Upper lobe of left lung (tissue), 6 donors: ENCODE measurements at regions not wholly inside any gene's neighbourhood (a gene's known extent, or its start where the extent isn't known, plus 50 kb on each side); places are given as distances from the start of the nearest gene placed in this dataset.

ENCODE experiments used
- ATAC-seq, 2 donors: fragments of 200-7000 bp; cut with Tn5 transposase; one replicate each; pipeline ENCODE4 v1.9.1; 2022; ENCODE audit warnings: mild to moderate bottlenecking in 2 of 2, moderate library complexity in 2 of 2; ENCODE audit not compliant: low FRiP score in 2 of 2
- DNase-seq, 2 donors: peaks; one replicate each; pipeline ENCODE4 v3.0.0-alpha.2; 2019 to 2020
- H3K27ac ChIP-seq, 4 donors: fragments of 200-600 bp; sonication (generic); one replicate each; pipeline ENCODE4 v1.5.1; 2016 to 2019
- H3K27me3 ChIP-seq, 4 donors: fragments of 200-600 bp; sonication (generic); one replicate each; pipeline ENCODE4 v1.5.1; 2017 to 2019
- H3K36me3 ChIP-seq, 4 donors: fragments of 200-600 bp; sonication (generic); one replicate each; pipeline ENCODE4 v1.5.1; 2016 to 2019
- H3K4me1 ChIP-seq, 4 donors: fragments of 200-600 bp; sonication (generic); one replicate each; pipeline ENCODE4 v1.5.1; 2018 to 2019
- H3K4me3 ChIP-seq, 4 donors: fragments of 200-600 bp; sonication (generic); one replicate each; pipeline ENCODE4 v1.5.1; 2017 to 2019; ENCODE audit warnings: mild to moderate bottlenecking in 2 of 4, moderate library complexity in 1 of 4
- H3K9me3 ChIP-seq, 4 donors: fragments of 200-600 bp; sonication (generic); one replicate each; pipeline ENCODE4 v1.5.1; 2018 to 2019
- CTCF ChIP-seq, 6 experiments: fragments of 450-650 bp in 4 of 6; fragments of 200-600 bp in 2 of 6; sonication (generic) in 2 of 6; IDR thresholded peaks; one replicate each; pipeline ENCODE4 v1.5.1; 2016 to 2019; ENCODE audit warnings: antibody characterized with exemption in 6 of 6
- EP300 ChIP-seq, 4 donors: sonication (generic); formaldehyde crosslinking; IDR thresholded peaks; one replicate each; pipeline ENCODE4 v1.5.1; 2017; ENCODE audit warnings: antibody characterized with exemption in 4 of 4, control low read depth in 2 of 4
- POLR2A ChIP-seq, 4 donors: fragments of 450-650 bp; IDR thresholded peaks; one replicate each; pipeline ENCODE4 v1.5.1; 2016 to 2017; ENCODE audit warnings: antibody characterized with exemption in 4 of 4, mild to moderate bottlenecking in 2 of 4
- POLR2AphosphoS5 ChIP-seq, 2 donors: sonication (generic); formaldehyde crosslinking; IDR thresholded peaks; one replicate each; pipeline ENCODE4 v1.5.1; 2017; ENCODE audit warnings: antibody characterized with exemption in 2 of 2
- WGBS, 2 donors: methylation state at CpG; one replicate each; pipeline ENCODE4 v1.1.5; 2017 to 2018; 5-methylcytosine and 5-hydroxymethylcytosine counted together
- donor health status: DM: no; HTN: no; CAD: no; lungs with moderate emphysema.
- donor health status: DM: no; HTN: yes; CAD: no; lungs with severe emphysema.

GRCh38 chr2:8231902-8232301 lies 450.0 kb upstream of the ID2 start:
- 87 to 90% methylated on average over 3 of the region's 3 CpGs for WGBS, 2 donors
- H3K4me1 ChIP-seq, result peaks cover 0 to 8% (median 5%) of the 10 kb centered on the region in 4 donors
- no peaks in the 10 kb centered on the region for H3K36me3 ChIP-seq
- DNase-seq, result no peak
- no peaks in the 10 kb centered on the region for H3K27me3 ChIP-seq
- no peak overlapping the region for H3K4me3 ChIP-seq
- no peak overlapping the region for H3K27ac ChIP-seq
- no peaks in the 10 kb centered on the region for H3K9me3 ChIP-seq
- no peak for ATAC-seq
- no peak for TF ChIP-seq CTCF (IDR thresholded peaks at IDR 0.05)
- TF ChIP-seq POLR2AphosphoS5 (IDR thresholded peaks at IDR 0.05), result no peak
- no peak for TF ChIP-seq EP300 (IDR thresholded peaks at IDR 0.05)
- TF ChIP-seq POLR2A (IDR thresholded peaks at IDR 0.05), result no peak

GRCh38 chr2:8232871-8233270 lies 449.0 kb upstream of the ID2 start:
- TF ChIP-seq EP300 (IDR thresholded peaks at IDR 0.05) (no peak), CTCF (IDR thresholded peaks at IDR 0.05) (no peak), POLR2A (IDR thresholded peaks at IDR 0.05) (no peak), POLR2AphosphoS5 (IDR thresholded peaks at IDR 0.05) (no peak)
- peaks cover 0 to 8% (median 5%) of the 10 kb centered on the region in 4 donors for H3K4me1 ChIP-seq
- no peaks in the 10 kb centered on the region for H3K36me3 ChIP-seq
- no peak overlapping the region for H3K27ac ChIP-seq
- ATAC-seq (no peak), DNase-seq (no peak)
- no peaks in the 10 kb centered on the region for H3K27me3 ChIP-seq
- H3K4me3 ChIP-seq, result no peak overlapping the region
- WGBS, 2 donors, result 91 to 100% methylated on average over 1 of the region's 1 CpG
- no peaks in the 10 kb centered on the region for H3K9me3 ChIP-seq

- Histone ChIP-seq H3K27me3 (no peaks in the 10 kb centered on the region), H3K27ac (no peak overlapping the region), H3K4me1 (peaks cover 6 to 9% (median 7%) of the 10 kb centered on the region in 4 donors), H3K36me3 (no peaks in the 10 kb centered on the region), H3K9me3 (no peaks in the 10 kb centered on the region), H3K4me3 (no peak overlapping the region)
- peak in 1 of 2 donors; percentile 39 for DNase-seq
- TF ChIP-seq CTCF (IDR thresholded peaks at IDR 0.05) (no peak), POLR2A (IDR thresholded peaks at IDR 0.05) (no peak), POLR2AphosphoS5 (IDR thresholded peaks at IDR 0.05) (no peak), EP300 (IDR thresholded peaks at IDR 0.05) (no peak)
- 65 to 75% methylated on average over 3 of the region's 3 CpGs for WGBS, 2 donors
- peak; percentile 67 to 70 for ATAC-seq
Measured at GRCh38 chr2:8234253-8234652, 447.6 kb upstream of the ID2 start.

- H3K9me3 ChIP-seq, result no peaks in the 10 kb centered on the region
- H3K4me3 ChIP-seq, result no peak overlapping the region
- no peaks in the 10 kb centered on the region for H3K36me3 ChIP-seq
- peaks cover 6 to 9% (median 7%) of the 10 kb centered on the region in 4 donors for H3K4me1 ChIP-seq
- TF ChIP-seq POLR2A (IDR thresholded peaks at IDR 0.05), result no peak
- TF ChIP-seq CTCF (IDR thresholded peaks at IDR 0.05), result no peak
- TF ChIP-seq POLR2AphosphoS5 (IDR thresholded peaks at IDR 0.05), result no peak
- TF ChIP-seq EP300 (IDR thresholded peaks at IDR 0.05), result no peak
- no peaks in the 10 kb centered on the region for H3K27me3 ChIP-seq
- 62 to 70% methylated on average over 10 to 13 of the region's 13 CpGs for WGBS, 2 donors
- H3K27ac ChIP-seq, result no peak overlapping the region
- no peak for ATAC-seq
- no peak for DNase-seq
Measured at GRCh38 chr2:8234757-8235374, 447.0 kb upstream of the ID2 start.

- TF ChIP-seq POLR2A (IDR thresholded peaks at IDR 0.05) (no peak), EP300 (IDR thresholded peaks at IDR 0.05) (no peak), CTCF (IDR thresholded peaks at IDR 0.05) (no peak), POLR2AphosphoS5 (IDR thresholded peaks at IDR 0.05) (no peak)
- no peak overlapping the region for H3K4me3 ChIP-seq
- no peaks in the 10 kb centered on the region for H3K27me3 ChIP-seq
- H3K36me3 ChIP-seq, result no peaks in the 10 kb centered on the region
- DNase-seq (no peak), ATAC-seq (no peak)
- H3K4me1 ChIP-seq, result peaks cover 5 to 9% (median 6%) of the 10 kb centered on the region in 4 donors
- 100% methylated on average over 1 of the region's 1 CpG for WGBS, 2 donors
- no peak overlapping the region for H3K27ac ChIP-seq
- H3K9me3 ChIP-seq, result no peaks in the 10 kb centered on the region
Measured at GRCh38 chr2:8235419-8235818, 446.4 kb upstream of the ID2 start.
